Islet of Langerhans (tissue), 1 donor: ENCODE measurements at regions not wholly inside any gene's neighbourhood (a gene's known extent, or its start where the extent isn't known, plus 50 kb on each side); places are given as distances from the start of the nearest gene placed in this dataset.

Experiments used
- FAIRE-seq: peaks from one replicate; lab custom pipeline; 2011; peaks lifted over from hg19 to GRCh38; lab: Jason Lieb, UNC

DNA sequence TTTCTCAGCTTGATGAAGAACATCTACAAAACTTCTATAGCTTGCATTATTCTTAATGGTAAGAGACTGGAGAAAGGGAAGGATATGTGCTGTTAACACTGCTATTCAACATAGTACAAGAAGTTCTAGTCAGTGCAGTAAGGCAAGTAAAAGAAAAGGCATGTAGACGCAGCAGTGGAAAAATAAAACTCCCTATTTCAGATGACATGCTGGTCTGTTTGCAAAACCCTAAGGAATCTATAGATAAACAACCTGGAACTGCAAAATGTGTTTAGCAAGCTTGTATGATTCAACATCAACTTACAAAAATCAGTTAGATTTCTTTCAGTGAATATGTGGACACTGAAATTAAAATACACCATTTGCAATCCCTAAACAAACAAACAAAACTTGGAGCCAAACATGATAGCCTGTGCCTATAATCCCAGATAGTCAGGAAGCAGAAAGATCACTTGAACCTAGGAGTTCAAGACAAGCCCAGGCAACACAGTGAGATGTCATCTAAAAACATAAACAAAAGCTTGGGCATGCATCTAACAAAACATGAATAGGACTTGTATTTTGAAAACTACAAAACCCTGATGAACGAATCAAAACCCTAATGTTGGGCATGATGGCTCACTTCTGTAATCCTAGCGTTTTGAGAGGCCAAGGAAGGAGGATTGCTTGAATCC lies 293.6 kb upstream of the RGS6 start:
- FAIRE-seq, result no peak

GRCh38 chr14:71642715-71643114 lies 289.5 kb upstream of the RGS6 start:
- FAIRE-seq, result no peak

- FAIRE-seq, result no peak
These were observed 286.6 kb upstream of the RGS6 start for GRCh38 chr14:71645656-71646055.

DNA sequence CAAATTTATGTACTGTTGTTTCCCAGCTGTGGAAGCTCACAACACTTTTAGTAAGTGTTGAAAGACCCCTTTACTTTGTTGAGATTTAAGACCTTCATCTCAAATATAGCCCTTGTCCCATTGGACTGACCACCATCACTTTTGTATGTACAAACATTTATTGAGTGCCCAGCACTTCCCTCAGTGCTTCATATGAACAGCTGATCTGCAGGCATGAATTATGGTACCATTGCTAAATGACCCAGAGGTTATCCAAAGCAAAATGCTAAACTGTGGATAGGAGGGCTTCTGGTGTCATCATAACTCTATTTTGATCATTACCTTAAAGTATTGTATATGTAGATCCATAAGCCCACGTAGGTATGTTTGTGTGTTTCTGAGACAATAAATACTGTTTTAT lies 285.7 kb upstream of the RGS6 start:
- no peak for FAIRE-seq

DNA sequence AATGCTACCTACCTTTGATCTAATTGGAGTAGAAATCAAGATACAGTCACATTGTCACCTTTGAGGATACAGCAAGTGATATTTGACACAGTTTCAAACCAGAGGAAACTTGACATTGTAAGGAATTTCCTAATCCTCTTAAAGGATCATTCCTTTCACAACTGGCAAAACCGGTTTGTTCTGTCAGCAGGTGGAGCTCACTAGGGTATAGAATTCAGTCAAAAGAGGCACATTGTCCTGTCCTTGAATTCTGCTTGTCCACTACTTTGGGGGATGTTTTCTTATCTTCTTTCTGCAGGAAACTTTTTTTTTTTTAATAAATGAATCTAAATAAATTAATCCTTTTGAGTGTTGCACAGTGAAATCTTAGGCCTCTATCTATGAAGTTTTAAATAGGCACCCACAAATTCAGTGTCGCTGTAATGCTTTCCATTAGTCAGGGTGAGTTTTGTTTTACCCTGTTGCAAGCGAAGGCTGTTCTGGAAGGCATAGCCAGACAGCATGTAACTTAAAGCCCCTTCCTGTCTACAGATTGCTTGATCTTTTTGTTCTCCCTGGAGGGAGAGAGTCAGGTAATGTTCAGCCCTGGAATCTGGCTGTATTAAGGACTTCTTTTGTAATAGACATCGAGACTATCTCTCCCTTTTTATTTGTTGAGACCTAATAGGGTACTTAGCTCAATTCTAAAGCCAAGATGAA lies 285.0 kb upstream of the RGS6 start:
- no peak for FAIRE-seq

- FAIRE-seq, result no peak
These were observed 283.5 kb upstream of the RGS6 start for GRCh38 chr14:71648725-71649124.

DNA sequence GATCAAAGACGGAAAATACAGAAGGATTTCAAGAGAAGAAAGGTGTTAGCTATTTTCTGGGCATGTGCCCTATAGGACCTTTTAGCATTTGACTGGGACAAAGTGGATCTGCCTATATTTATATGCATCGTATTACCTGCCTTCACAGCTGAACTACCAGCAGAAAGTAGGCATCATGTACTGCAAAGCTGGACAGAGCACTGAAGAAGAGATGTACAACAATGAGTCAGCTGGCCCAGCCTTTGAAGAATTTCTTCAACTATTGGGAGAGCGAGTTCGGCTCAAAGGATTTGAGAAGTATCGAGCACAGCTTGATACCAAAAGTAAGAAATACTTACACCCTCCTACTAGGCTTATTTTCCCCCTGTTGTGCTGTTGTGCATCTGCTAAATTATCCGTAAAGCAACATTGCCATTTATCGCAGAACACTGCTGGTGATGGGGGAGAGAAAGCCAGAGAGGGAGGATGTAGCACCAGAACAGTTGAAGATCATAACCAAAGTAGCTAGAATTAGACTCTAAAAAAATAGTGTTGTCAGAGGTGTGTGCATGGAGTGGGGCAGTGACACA lies 282.0 kb upstream of the RGS6 start:
- no peak for FAIRE-seq

GRCh38 chr14:71651228-71651627 lies 281.0 kb upstream of the RGS6 start:
- no peak for FAIRE-seq

- no peak for FAIRE-seq
These were observed 279.9 kb upstream of the RGS6 start for GRCh38 chr14:71652368-71652767.

DNA sequence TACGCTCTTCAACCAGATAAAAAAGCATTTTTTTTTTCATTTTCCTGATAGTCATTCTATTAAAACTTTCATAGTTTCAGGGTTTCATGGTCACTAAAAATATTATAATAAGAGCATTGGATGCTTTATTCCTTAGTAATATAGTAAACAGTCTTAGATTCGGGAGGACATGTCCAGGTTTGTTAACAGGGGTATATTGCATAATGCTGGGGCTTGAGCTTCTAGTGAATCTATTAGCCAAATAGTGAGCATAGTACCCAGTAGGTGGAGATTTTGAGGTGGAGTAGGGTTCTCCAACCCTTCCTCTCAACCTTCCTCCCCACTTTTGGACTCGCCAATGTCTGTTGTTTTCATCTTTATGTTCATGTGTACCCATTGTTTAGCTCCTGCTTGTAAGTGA lies 277.4 kb upstream of the RGS6 start:
- no peak for FAIRE-seq

DNA sequence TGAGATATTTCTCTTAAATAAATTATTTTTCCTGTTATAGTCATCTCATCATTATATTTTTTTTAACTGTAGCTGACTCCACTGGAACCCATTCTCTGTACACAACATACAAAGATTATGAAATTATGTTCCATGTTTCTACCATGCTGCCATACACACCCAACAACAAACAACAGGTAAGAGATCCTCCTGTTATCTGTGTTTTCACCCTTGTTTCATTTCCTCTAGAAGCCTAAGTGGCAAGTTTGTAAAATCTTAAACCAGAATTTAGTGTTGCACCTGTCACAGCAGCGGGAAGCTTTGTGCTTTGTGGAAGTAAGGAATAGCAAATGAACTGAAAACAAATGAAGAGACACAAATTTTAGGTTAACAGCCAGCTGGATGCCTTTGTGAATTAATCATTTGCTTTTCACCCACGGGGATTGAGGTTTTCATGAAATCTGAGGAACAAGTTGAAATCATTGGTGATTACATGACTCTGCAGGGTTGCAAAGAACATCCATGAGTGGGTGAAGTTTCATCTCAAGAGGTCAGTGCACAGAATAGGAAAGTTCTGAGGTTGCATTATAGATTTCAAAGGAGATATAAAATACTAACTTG lies 273.9 kb upstream of the RGS6 start:
- no peak for FAIRE-seq

DNA sequence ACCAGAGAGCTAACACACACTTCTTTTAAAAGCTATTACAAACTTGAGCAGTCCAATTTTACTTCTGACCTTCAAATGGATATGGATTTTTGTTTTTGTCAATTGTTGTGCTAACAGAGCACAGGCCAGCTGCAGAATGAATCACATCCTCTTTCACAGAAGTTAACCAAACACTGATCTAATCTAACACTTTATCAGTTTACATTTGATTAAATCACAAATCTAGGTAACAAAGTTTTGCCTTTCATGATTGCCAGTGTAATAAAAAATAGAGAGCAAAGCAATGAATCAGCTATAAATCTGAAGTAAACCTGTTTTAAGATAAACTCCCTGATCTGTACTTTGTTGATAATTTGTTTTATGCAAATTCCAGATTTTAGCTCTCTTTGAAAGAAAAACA lies 273.1 kb upstream of the RGS6 start:
- FAIRE-seq, result peak; percentile 87

- no peak for FAIRE-seq
These were observed 270.8 kb upstream of the RGS6 start for GRCh38 chr14:71661441-71661840.

- no peak for FAIRE-seq
These were observed 269.9 kb upstream of the RGS6 start for GRCh38 chr14:71662291-71662790.

GRCh38 chr14:71665157-71665556 lies 267.1 kb upstream of the RGS6 start:
- FAIRE-seq, result no peak

DNA sequence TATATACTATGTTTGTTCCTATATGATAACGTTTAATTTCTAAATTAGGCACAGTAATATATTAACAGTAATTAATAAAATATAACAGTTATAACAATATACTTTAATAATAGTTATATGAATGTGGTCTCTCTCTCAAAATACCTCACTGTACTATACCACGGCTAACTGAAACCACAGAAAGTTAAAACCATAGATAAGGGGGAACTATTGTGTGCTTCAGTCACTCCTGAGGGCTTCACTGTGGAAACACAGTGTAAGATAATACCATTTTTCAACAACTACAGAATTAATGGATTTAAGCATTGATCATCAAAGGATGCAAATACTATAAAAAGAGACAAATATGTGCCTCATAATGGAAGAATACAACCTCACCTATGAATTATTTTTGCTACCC lies 266.4 kb upstream of the RGS6 start:
- no peak for FAIRE-seq

DNA sequence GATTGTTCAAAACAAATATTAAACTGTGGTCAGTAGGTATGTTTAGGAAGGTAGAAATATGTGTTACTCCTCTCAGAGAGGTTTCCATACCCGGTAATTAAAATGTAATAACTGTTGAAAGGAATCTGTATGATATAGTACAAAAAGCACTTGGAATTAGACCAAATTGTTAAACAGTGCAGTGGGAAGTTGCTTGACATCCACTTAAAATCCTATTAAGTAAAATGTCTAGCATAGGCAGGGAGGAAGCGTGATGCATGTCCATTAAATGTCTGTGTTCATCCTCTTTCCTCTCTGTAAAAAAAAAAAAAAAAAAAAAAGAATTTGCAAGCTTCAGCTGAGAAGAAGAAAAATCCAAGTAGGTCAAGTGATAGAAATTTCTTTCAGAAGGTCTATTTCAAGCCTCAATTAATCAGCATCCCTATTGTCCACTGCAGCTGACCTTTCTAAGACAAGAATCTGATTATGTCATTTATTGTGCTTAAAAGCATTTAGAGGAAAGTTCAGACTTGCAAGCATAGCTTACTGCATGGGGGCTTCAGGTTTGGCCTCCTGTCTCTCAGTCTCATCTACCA lies 265.6 kb upstream of the RGS6 start:
- FAIRE-seq, result no peak

DNA sequence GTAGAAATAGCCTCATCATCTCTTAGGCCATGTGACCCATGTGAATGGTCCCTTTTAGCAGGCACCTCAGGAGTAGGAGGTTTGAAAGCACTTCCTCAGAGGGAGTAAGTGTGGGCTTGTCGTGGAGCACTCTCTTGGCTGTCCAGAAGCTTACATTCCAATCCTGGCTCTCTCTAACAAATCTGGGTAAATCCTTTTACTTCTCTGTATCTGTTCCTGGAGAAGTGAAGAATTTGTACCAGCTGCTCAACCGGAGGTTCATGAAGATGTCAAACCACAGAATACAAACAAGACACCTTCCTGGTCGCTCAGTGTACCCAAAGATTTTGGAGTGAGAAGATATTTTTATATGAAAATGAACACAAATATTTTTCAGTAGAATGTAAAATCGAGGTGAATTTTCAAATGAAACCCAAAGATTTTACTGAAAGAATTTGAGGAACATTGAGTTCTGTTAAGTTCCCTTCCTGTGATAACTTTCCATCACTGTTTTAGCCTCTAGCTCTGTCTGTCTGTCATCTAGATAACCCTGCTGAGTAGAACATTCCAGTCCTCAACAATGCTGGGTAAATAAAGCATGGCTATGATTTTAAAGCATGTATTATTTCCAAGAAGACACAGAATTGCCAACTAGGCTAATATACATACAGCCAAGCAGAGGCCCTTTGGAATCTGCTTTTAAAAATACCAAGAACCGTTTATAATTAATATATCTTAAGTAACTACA lies 263.9 kb upstream of the RGS6 start:
- FAIRE-seq, result no peak

- FAIRE-seq, result no peak
These were observed 259.6 kb upstream of the RGS6 start for GRCh38 chr14:71672596-71672995.

DNA sequence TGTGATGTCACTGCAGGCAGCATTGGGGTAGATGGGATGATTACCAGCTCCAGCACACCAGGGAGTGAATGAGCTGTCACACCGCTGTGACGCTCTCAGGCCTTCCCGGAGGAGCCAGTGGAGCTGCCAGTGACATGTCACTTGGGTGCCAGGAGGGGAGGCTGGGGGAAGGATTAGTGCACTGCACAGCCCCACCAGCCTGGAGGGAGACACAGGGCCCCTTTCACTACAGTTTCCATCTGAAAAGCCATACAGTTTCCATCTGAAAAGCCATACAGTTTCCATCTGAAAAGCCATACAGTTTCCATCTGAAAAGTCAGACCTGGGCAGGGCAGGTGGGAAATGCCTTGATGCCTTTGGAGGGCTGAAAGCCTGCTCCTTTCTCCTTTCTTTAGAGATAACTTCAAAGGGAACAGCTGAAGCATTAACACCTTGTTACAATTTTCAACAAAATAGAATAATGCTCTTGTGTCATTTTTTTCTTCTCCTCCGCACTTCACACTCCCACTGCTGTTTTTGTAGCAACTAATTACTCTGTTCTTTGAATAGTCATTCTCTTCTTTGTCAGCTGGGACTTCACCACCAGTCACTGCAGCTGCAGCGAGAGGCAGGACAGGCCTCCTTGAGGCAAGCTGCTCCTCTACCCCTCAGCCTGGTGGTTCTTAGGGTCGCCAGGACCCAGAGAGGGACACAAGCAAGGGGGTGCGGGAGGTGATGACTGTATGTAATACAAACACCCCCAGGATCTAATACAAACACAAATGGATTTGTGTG lies 256.9 kb upstream of the RGS6 start:
- FAIRE-seq, result no peak

DNA sequence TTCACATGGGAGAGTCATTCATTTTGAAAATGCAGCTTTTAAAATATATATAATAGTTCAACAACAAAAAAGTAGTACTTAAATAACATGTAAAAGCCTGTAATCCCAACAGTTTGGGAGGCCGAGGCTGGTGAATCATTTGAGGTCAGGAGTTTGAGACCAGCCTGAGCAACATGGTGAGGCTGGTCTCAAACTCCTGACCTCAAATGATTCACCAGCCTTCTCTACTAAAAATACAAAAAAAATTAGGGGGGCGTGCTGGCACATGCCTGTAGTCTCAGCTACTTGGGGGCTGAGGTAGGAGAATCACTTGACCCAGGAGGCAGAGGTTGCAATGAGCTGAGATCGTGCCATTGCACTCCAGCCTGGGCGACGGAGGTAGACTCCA lies 256.3 kb upstream of the RGS6 start:
- FAIRE-seq, result no peak
